Upper lobe of left lung (tissue), 4 donors: ENCODE measurements at regions not wholly inside any gene's neighbourhood (a gene's known extent, or its start where the extent isn't known, plus 50 kb on each side); places are given as distances from the start of the nearest gene placed in this dataset.

ENCODE experiments used
- CTCF ChIP-seq, 6 experiments: fragments of 450-650 bp in 4 of 6; fragments of 200-600 bp in 2 of 6; sonication (generic) in 2 of 6; IDR thresholded peaks; one replicate each; pipeline ENCODE4 v1.5.1; 2016 to 2019; ENCODE audit warnings: antibody characterized with exemption in 6 of 6
- POLR2A ChIP-seq, 4 donors: fragments of 450-650 bp; IDR thresholded peaks; one replicate each; pipeline ENCODE4 v1.5.1; 2016 to 2017; ENCODE audit warnings: antibody characterized with exemption in 4 of 4, mild to moderate bottlenecking in 2 of 4

- TF ChIP-seq CTCF (IDR thresholded peaks at IDR 0.05) (no peak), POLR2A (IDR thresholded peaks at IDR 0.05) (no peak)
Measured at GRCh38 chr15:31586841-31587240, 260.2 kb downstream of the KLF13 start.
